Germinal center (tissue), 1 donor: ENCODE measurements at regions not wholly inside any gene's neighbourhood (a gene's known extent, or its start where the extent isn't known, plus 50 kb on each side); places are given as distances from the start of the nearest gene placed in this dataset.

ENCODE experiments used
- DNase-seq: peaks from one replicate; pipeline ENCODE4 v3.0.0; 2012; ENCODE audit warnings: mixed read lengths, low spot score

- no peak for DNase-seq
Observed at GRCh38 chr11:11789735-11790369, 51.9 kb upstream of the USP47 start.

- no peak for DNase-seq
Observed at GRCh38 chr11:11788063-11788710, 53.6 kb upstream of the USP47 start.

- DNase-seq = peak; percentile 61
Observed at GRCh38 chr11:11787305-11788062, 54.3 kb upstream of the USP47 start.

GRCh38 chr11:11786771-11787170 lies 55.0 kb upstream of the USP47 start:
- DNase-seq = no peak

- no peak for DNase-seq
Observed at GRCh38 chr11:11786234-11786633, 55.5 kb upstream of the USP47 start.

GRCh38 chr11:11782532-11783110 lies 59.2 kb upstream of the USP47 start:
- DNase-seq = no peak

GRCh38 chr11:11780858-11781257 lies 60.9 kb upstream of the USP47 start:
- no peak for DNase-seq

- no peak for DNase-seq
Observed at GRCh38 chr11:11779975-11780374, 61.8 kb upstream of the USP47 start.

GRCh38 chr11:11777897-11778296 lies 63.9 kb upstream of the USP47 start:
- DNase-seq = no peak

- DNase-seq = no peak
Observed at GRCh38 chr11:11776714-11777113, 65.1 kb upstream of the USP47 start.

- DNase-seq = no peak
Observed at GRCh38 chr11:11774928-11775327, 66.8 kb upstream of the USP47 start.

- no peak for DNase-seq
Observed at GRCh38 chr11:11772865-11773515, 68.8 kb upstream of the USP47 start.

- DNase-seq = no peak
Observed at GRCh38 chr11:11770921-11771486, 70.8 kb upstream of the USP47 start.

GRCh38 chr11:11770296-11770695 lies 71.5 kb upstream of the USP47 start:
- no peak for DNase-seq

- no peak for DNase-seq
Observed at GRCh38 chr11:11769782-11770181, 72.0 kb upstream of the USP47 start.

GRCh38 chr11:11769362-11769761 lies 72.4 kb upstream of the USP47 start:
- no peak for DNase-seq

- DNase-seq = no peak
Observed at GRCh38 chr11:11764423-11764803, 77.4 kb upstream of the USP47 start.

GRCh38 chr11:11763796-11764422 lies 77.9 kb upstream of the USP47 start:
- no peak for DNase-seq

GRCh38 chr11:11760838-11761237 lies 80.9 kb upstream of the USP47 start:
- no peak for DNase-seq

- DNase-seq = no peak
Observed at GRCh38 chr11:11758603-11759196, 83.1 kb upstream of the USP47 start.

- DNase-seq = no peak
Observed at GRCh38 chr11:11757909-11758308, 83.9 kb upstream of the USP47 start.
